HCT116 (cell line): ENCODE measurements at regions not wholly inside any gene's neighbourhood (a gene's known extent, or its start where the extent isn't known, plus 50 kb on each side); places are given as distances from the start of the nearest gene placed in this dataset.

ENCODE experiments used
- CTCF ChIP-seq, 3 experiments: fragments of 200-600 bp in 1 of 3; sonication (generic) in 1 of 3; IDR thresholded peaks in 2 of 3; conservative IDR thresholded peaks in 1 of 3; 2 replicates each; pipeline ENCODE4 v1.5.1; 2012 to 2017; ENCODE audit warnings: low read depth in 2 of 3, low read length in 2 of 3, antibody characterized with exemption in 1 of 3, borderline replicate concordance in 1 of 3, control low read depth in 1 of 3, mild to moderate bottlenecking in 1 of 3, mixed read lengths in 1 of 3, mixed run types in 1 of 3, moderate library complexity in 1 of 3; ENCODE audit not compliant: insufficient read depth in 1 of 3
- EGR1 ChIP-seq: IDR thresholded peaks from 2 replicates; pipeline ENCODE4 v1.6.1; 2012; ENCODE audit warnings: low read depth
- EZH2 ChIP-seq: fragments of 200-600 bp; sonication (generic); IDR thresholded peaks from 2 replicates; pipeline ENCODE4 v1.6.1; 2017; ENCODE audit warnings: antibody characterized with exemption, mixed run types
- EZH2phosphoT487 ChIP-seq: fragments of 200-600 bp; IDR thresholded peaks from 2 replicates; pipeline ENCODE4 v1.6.1; 2018; ENCODE audit warnings: antibody characterized with exemption, borderline replicate concordance
- MAX ChIP-seq: IDR thresholded peaks from 2 replicates; pipeline ENCODE4 v1.6.1; 2012
- POLR2A ChIP-seq: IDR thresholded peaks from 2 replicates; pipeline ENCODE4 v1.7.0; 2011; ENCODE audit warnings: borderline replicate concordance; ENCODE audit not compliant: insufficient read depth, insufficient read length; ENCODE audit errors: extremely low read depth
- POLR2AphosphoS5 ChIP-seq: IDR thresholded peaks from 2 replicates; pipeline ENCODE4 v1.6.1; 2011; ENCODE audit warnings: mild to moderate bottlenecking, low read depth, low read length, moderate library complexity
- REST ChIP-seq: IDR thresholded peaks from 2 replicates; pipeline ENCODE4 v1.6.1; 2012; ENCODE audit warnings: low read depth
- SIN3A ChIP-seq: IDR thresholded peaks from 2 replicates; pipeline ENCODE4 v1.6.1; 2012; ENCODE audit warnings: low read depth
- YY1 ChIP-seq: IDR thresholded peaks from 2 replicates; pipeline ENCODE4 v1.6.1; 2011; ENCODE audit warnings: low read length, low read depth, moderate library complexity, mild to moderate bottlenecking; ENCODE audit not compliant: insufficient replicate concordance; ENCODE audit errors: extremely low read depth
- ZFX ChIP-seq: fragments of 450-650 bp; IDR thresholded peaks from 2 replicates; pipeline ENCODE4 v1.6.1; 2017
- ZNF274 ChIP-seq: fragments of 200-500 bp; sonication (Bioruptor generic); IDR thresholded peaks from 2 replicates; pipeline ENCODE4 v1.6.1; 2014; ENCODE audit warnings: mild to moderate bottlenecking, low read depth, low read length, inconsistent platforms

GRCh38 chr20:39222101-39222500, 260.0 kb downstream of the DHX35 start:
- TF ChIP-seq POLR2A = no peak
- TF ChIP-seq ZFX = no peak
- no peak for TF ChIP-seq CTCF (IDR thresholded peaks at IDR 0.05 in 2 of 3, conservative IDR thresholded peaks at IDR 0.05 in 1 of 3; ENCODE audit: borderline replicate concordance in 1 of 3, insufficient read depth in 1 of 3, low read depth in 2 of 3, low read length in 2 of 3)
- TF ChIP-seq EZH2 = no peak
- no peak for TF ChIP-seq MAX
- TF ChIP-seq POLR2AphosphoS5 = no peak
- no peak for TF ChIP-seq EGR1
- no peak for TF ChIP-seq SIN3A
- no peak for TF ChIP-seq YY1
- TF ChIP-seq EZH2phosphoT487 = no peak
- no peak for TF ChIP-seq REST
- no peak for TF ChIP-seq ZNF274
